T47D (cell line): ENCODE measurements at regions not wholly inside any gene's neighbourhood (a gene's known extent, or its start where the extent isn't known, plus 50 kb on each side); places are given as distances from the start of the nearest gene placed in this dataset.

Source experiments
- DNase-seq, 2 experiments: peaks; one replicate each; pipeline versions ENCODE4 v3.0.0 to v3.0.0-alpha.2; 2011 to 2012; ENCODE audit warnings: low read depth in 1 of 2, low spot score in 1 of 2
- JUND ChIP-seq: IDR thresholded peaks from 2 replicates; pipeline ENCODE4 v1.6.1; 2012; ENCODE audit warnings: low read depth
- in situ Hi-C: cut with HindIII; loops from 2 replicates; pipeline ENCODE4 v1.10.0; 2016; ENCODE audit warnings: low sequenced_read_pairs, low pct_unique_long_range_greater_than_20kb

- DNase-seq, result peak; percentile 40 to 42
- in situ Hi-C loops, result no loop called here
Observed at GRCh38 chr9:108681851-108682590, 173.8 kb downstream of the ACTL7B start.

GRCh38 chr9:108680946-108681345 is 174.8 kb downstream of the ACTL7B start:
- TF ChIP-seq JUND, result no peak
- in situ Hi-C loops, result no loop called here
- DNase-seq, result no peak

More at GRCh38 chr9:108681851-108682590, 173.8 kb downstream of the ACTL7B start:
- no peak for TF ChIP-seq JUND

- in situ Hi-C loops, result no loop called here
- DNase-seq, result no peak
Observed at GRCh38 chr9:108677776-108678175, 178.0 kb downstream of the ACTL7B start.

GRCh38 chr9:108676355-108676754 is 179.4 kb downstream of the ACTL7B start:
- in situ Hi-C loops, result no loop called here
- TF ChIP-seq JUND, result no peak

More at GRCh38 chr9:108677776-108678175, 178.0 kb downstream of the ACTL7B start:
- no peak for TF ChIP-seq JUND

GRCh38 chr9:108675708-108676107 is 180.1 kb downstream of the ACTL7B start:
- in situ Hi-C loops, result no loop called here
- no peak for DNase-seq
- no peak for TF ChIP-seq JUND

More at GRCh38 chr9:108676355-108676754, 179.4 kb downstream of the ACTL7B start:
- DNase-seq, result no peak

- in situ Hi-C loops, result no loop called here
- DNase-seq, result peak in 1 of 2 experiments; percentile 29
- no peak for TF ChIP-seq JUND
Observed at GRCh38 chr9:108674766-108675530, 180.8 kb downstream of the ACTL7B start.

DNA sequence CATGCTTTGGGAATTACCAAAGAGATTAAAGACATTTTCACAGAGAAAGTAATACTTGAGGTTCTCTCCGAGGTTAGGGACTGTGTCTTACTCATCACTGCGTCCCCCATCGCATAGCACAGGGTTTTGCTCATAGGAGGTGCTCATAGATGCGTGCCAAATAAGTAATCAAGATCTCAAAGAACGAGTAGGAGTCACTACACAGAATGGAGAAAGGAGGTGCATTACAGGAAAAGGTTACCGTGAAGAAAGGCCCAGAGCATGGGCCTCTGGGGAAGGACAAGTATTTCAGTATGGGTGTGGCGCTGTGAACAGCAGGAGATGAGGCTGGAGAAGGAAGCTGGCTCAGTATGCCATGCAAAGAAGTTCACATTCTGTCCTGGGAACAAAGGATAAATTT is 182.4 kb downstream of the ACTL7B start:
- DNase-seq, result no peak
- in situ Hi-C loops, result no loop called here
- no peak for TF ChIP-seq JUND

DNA sequence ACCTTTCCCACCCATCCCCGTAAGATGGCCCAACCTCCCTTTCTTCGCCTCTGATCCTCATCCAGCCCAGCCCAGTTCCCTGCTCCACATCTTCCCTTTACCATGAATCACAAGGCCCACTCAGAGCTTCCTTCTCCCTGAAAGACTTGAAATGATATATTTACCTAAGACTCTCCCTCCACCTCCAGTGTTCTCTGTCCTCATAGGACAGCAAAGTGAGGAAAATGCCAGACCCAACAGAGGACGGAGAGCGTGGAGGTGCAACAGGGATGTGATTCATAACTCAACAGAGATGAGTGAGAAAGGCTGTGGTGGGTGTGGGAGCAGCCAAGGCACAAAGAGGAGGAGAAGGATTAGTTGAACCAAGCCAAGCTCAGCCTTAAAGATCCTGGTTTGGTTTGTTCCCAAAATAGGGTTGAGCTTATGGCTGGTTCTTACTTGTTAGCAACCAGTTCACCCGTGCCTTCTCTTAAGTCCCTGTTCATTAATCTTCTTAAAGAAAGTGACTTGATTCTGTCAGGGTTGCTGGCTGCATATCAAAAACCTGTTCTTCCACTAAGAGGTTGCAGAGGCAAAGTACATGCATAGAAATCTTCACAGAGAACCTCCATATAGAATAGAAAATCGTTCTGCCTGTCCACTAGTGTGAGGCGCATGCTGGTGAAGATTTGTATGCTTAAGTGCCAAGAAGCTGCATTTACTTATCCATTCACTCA is 183.2 kb downstream of the ACTL7B start:
- in situ Hi-C loops, result no loop called here
- no peak for TF ChIP-seq JUND
- DNase-seq, result peak in 1 of 2 experiments; percentile 39

DNA sequence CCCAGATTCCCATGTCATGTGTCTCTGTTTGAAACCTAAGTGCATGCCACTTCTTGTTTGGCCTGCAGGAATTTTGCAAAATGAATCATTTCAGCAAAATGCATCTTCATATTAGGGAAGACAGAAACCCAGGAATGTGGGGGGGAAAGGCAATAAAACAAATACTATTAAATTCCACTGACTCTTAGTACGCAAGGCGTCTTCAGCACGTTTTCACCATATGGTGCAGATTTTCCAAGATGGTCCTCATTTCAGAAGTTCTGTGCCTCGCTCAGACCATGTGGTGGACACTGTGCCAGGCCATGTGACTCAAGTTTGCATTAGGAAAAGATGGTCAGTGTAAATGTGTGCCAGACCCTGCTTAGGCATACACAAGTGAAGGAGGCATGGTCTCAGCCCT is 184.0 kb downstream of the ACTL7B start:
- TF ChIP-seq JUND, result no peak
- in situ Hi-C loops, result no loop called here
- no peak for DNase-seq

- no peak for TF ChIP-seq JUND
- peak; percentile 39 to 79 for DNase-seq
- in situ Hi-C loops, result no loop called here
Observed at GRCh38 chr9:108671176-108671575, 184.6 kb downstream of the ACTL7B start.

GRCh38 chr9:108668938-108669335 is 186.8 kb downstream of the ACTL7B start:
- no peak for TF ChIP-seq JUND
- in situ Hi-C loops, result no loop called here
- no peak for DNase-seq

DNA sequence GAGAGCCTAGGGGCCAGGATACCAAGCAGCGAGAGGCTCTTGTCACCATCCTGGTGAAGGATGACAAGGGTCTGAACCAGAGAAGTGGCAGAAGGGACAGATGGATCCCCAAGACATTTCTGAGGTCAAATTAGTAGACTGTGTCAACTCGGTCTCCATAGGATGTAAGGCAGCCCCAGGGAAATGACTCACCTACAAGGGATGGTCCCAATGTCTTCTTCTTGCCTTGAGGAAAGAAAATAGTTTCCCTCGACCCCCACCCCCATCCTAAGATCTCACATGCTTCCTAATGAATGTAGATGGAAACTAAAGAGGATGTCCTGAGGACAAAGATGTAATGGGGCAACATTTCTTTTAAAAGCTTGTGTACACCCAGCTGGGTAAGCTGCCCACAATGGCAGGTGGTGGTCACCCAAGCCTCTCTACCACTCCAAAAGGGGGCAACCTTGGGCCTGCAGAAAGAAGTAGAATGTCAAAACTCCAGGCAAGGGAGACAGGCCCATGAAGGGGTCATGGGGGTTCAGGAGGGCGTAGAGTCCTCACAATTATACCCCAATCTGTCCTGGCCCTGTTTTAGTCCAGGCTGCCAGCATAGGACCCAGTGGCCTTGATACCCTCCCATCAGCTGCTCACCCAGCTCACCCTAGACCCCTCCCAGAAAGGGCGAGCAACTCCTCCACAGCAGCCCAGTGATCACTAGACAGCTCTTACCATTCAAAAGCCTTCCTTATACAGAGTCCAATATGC is 187.4 kb downstream of the ACTL7B start:
- in situ Hi-C loops, result no loop called here

More for the DNA sequence above, 187.4 kb downstream of the ACTL7B start:
- no peak for TF ChIP-seq JUND
- no peak for DNase-seq
